ENCODE measurements at regions not wholly inside any gene's neighbourhood (a gene's known extent, or its start where the extent isn't known, plus 50 kb on each side); places are given as distances from the start of the nearest gene placed in this dataset.

DNA sequence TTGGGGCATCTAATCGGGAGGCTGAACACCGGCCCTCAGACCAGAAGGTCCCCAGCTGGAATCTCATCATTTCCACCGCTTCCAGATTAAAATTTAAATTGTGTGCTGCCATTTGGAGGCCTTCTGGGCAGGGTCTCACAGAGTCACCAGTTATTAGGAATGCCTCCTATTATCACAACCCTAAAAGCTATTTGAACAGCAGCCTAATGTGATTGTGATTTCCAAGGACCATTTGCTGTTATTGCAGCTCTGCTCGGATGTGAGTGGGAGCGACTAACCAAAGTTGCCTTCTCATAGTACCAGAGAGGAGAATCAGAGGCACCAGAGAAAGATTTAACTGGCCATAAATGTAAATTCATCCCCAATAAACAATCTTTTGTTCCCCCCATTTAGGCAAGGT is 277.3 kb downstream of the RNF144B start:
- no peak for DNase-seq (ENCODE audit: low read depth in 4 of 4, low spot score in 3 of 4)

DNA sequence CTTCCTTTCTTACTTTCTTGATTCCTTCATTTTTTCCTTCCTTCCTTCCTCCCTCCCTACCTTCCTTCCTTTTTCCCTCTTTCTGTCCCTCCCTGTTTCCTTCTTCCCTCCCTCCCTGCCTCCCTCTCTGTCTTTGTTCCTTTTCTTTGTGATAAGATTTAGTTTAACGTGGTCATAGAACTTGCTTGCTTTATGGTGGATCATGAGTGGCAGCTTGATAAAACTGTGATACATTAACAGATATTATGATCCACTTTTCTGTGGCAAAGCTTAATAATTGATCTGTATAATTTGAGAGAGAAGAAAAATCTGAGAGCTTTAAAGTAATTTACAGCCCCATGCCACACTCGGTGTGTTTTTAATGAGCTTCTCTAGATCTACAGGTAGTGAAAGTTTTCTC is 280.5 kb downstream of the RNF144B start:
- no peak for DNase-seq (ENCODE audit: low read depth in 4 of 4, low spot score in 3 of 4)

DNA sequence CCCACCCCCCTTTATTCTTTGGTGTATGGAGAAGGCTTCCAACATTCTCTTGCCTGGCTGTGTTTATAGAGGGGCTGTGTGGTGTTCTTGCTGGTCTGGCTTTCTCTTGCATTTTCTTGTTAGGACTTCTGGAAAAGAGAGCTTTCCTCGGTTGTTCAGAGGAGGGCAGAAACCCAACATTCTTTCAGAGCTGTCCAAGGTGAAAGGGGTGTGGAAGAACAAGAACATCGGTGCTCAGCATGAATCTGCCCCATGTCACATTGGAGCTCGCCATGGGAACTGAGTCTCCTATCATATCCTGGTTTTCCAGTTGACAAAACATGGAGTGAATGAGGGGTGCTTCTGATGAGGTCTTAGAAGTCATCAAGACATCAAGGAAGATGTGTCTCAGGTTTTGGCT is 281.8 kb downstream of the RNF144B start:
- DNase-seq (ENCODE audit: low read depth in 4 of 4, low spot score in 3 of 4) = no peak

DNA sequence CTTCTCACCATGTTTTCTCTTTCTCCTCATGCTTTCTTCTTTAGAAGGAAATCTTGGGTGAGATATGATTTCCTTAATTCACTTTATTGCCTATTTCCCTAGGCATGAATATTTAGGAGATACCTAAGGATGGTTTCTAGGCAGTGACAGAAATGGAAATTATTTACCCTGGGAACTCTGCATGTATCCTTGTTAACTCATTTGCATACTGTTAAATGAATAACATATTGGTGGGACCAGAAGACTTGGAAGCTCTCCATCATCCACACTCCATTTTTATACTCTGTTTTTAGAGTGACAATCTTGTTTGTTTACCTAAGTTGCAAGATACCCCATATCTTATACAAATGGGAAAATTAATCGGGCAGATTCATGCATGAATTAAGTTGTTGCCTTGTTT is 285.7 kb downstream of the RNF144B start:
- no peak for DNase-seq (ENCODE audit: low read depth in 4 of 4, low spot score in 3 of 4)

DNA sequence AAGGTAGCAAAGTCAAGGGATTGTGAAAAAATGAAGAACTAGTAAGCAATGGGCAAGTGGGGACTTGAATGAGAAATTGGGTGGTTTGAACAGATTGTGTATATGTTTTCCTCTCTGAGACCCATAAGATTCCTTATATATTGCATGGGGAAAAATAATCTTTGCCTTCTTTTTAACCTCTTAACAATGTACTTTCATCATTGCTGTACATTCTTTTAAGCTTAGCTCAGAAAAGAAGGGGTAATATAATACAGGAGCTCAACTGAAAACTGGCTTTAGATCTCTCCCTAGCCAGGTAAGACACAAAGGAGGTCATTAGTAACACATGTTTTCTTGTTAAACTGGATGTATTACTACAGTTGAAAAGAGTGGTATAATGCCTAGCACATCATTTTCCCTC is 287.2 kb downstream of the RNF144B start:
- no peak for DNase-seq (ENCODE audit: low read depth in 4 of 4, low spot score in 3 of 4)

DNA sequence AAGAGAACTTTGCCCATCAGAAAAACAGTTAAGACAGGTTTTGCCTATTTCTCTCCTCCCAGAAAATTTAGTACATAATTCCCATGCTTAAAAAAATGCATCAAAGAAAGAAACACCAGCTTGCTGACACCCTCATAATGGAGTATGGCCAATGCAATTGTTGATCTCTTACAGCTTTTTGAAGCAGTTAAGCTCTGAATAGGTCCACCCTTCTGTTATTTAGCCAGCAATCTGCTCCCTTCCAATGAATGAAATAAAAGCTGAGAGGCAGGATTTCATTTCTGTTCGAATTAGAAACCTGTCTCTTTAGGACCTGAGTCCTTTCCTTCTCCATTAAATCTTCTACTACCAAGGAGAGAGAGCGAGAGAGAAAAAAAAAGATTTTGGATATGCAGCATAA is 288.7 kb downstream of the RNF144B start:
- no peak for DNase-seq (ENCODE audit: low read depth in 4 of 4, low spot score in 3 of 4)

DNA sequence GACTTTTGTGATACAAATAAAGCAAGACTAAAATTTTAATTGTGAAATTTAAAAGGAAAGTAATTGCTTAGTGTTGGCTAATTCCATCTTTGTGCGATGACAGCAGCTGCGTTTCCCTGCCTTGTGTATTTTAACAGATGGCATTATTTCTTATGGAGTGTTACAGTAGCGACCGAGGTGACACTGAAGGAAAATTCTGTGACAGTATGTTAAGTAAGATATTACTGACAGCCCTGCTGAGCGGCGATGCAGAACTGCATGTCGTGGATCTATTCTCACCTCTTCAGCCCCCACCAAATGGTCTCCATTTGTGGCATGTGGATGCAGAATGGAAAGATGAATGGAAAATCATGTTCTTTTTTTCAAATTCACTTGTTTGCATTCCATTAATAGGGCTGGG is 289.4 kb downstream of the RNF144B start:
- no peak for DNase-seq (ENCODE audit: low read depth in 4 of 4, low spot score in 3 of 4)

DNA sequence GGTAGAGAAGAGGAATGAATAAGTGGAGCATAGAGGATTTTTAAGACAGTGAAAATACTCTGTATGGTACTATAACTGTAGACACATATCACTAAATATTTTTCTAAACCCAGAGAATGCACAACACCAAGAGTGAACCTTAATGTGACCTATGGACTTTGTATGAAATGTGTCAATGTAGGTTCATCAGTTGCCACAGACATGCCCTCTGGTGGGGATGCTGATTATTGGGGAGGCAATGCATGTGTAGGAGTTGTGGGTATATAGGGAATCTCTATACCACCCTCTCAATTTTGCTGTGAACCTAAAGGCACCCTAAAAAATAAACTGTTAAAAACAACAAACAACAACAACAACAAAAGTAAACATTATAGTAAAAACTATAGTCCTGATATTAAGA is 293.7 kb downstream of the RNF144B start:
- DNase-seq (ENCODE audit: low read depth in 4 of 4, low spot score in 3 of 4) = no peak

DNA sequence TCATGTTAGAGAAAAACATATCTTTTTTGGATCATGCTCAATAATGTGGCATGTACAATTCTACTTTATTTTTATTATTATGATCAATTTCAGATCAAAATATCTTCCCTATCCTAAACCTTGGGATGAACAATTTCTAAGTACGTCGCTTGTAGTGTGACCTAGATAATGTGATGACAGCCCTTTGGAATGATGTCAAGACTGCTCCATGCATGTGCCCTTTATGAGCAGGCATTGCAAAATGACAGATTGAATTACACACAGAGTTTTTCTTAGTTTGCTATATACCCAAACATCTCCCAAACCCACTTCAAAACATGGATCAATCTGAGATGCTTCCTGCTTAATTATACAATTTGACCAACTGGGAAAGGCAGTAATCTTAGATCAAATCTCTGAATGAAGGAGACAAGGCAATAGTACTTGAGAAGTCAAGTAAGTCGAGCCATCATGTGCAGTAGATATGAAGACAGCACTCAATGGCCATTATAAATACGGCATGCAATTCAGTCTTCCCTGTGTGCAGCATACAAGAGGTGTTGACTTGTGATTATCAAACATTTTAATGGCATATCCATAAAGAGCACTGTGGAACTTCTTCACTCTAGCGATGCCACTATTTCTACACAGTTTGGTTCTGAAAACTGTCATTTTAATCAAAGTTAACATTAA is 294.8 kb downstream of the RNF144B start:
- DNase-seq (ENCODE audit: low read depth in 4 of 4, low spot score in 3 of 4) = no peak

DNA sequence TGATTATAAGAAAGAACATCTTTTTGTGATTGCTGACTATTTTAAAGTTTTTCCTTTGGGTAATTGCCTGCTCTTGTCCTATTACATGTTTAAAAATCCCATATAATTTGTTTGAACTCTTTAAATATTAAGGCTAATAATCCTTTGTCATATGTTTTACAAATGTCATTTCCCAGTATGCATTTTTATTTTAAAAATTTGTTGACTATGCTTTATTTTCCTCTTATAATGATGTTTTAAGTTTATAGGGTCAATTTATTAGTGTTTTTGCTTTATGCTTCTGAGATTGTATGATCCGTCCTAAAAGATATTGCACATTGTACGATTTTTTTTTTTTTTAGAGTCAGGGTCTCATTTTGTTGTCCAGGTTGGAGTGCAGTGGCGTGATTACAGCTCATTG is 297.2 kb downstream of the RNF144B start:
- DNase-seq (ENCODE audit: low read depth in 4 of 4, low spot score in 3 of 4) = no peak

DNA sequence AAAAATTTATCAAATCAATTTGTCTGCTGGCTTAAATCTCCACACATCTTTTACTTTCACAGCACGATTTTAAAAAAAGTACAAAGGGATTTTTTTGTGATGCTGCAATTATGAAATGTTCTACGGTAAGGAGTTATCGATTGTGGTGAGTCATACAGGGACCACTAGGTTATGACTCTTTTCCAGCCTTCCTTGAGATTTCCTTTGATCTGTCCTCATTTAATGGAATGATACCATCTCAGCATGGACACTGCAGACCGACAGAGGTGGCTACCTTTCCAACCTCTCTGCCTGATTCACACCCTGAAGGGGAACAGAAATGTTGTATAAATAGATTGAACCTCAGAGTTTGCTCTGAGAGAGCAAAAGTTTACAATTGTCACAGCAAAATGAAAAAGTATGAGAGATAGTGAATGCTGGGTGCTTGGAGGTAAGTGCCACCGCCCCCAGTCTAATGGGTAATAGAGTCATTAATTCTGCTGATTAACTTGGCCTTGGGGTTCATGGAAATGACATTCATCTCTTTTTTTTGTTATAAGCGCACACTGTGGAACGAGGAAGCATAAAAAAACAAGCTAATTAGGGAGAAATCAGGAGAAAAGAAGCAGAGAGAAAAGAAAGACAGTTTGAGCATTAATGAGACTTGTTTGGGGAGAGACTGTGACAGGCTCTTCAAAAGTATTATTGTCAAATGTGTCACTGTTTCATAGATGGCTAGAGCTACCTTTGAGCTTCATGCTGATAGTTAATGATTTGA is 306.0 kb downstream of the RNF144B start:
- DNase-seq (ENCODE audit: low read depth in 4 of 4, low spot score in 3 of 4) = no peak

DNA sequence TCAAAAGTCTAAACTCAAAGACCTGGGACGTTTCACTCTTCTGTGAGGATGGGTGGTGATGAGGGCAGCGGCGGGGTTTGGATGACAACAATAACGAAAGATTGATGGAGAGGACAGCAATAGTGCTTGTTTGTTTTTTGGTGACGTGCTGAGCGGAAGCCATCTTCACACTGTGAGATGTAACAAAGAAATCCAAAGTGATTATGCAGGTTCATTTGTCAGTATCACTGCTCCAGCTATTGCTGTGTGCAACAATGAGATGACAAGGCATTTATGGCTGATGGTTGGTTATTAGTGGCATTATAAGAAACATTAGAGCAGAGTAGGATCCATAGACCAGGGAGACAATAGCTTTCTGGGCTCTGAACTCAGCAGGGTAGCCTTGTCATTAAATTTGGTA is 306.7 kb downstream of the RNF144B start:
- no peak for DNase-seq (ENCODE audit: low read depth in 4 of 4, low spot score in 3 of 4)

DNA sequence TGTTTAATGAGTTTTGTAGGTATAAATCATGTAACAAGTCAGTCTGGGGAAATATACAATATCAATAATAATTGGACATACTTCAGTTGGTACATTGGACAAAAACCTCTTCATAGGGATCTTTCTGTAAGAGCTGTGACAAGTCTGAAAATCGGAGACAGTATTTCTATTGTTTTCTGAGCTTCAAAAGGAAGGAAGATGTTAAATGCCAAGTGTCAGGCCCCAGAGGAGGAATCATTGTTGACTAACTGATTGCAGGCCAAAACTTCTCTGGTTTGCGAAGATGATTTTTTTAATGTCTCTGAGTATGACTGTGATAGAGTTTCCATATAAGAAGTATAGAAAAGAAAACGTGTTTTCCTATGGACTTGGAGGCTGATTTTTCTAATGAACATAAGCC is 316.4 kb downstream of the RNF144B start:
- no peak for DNase-seq (ENCODE audit: low read depth in 4 of 4, low spot score in 3 of 4)

DNA sequence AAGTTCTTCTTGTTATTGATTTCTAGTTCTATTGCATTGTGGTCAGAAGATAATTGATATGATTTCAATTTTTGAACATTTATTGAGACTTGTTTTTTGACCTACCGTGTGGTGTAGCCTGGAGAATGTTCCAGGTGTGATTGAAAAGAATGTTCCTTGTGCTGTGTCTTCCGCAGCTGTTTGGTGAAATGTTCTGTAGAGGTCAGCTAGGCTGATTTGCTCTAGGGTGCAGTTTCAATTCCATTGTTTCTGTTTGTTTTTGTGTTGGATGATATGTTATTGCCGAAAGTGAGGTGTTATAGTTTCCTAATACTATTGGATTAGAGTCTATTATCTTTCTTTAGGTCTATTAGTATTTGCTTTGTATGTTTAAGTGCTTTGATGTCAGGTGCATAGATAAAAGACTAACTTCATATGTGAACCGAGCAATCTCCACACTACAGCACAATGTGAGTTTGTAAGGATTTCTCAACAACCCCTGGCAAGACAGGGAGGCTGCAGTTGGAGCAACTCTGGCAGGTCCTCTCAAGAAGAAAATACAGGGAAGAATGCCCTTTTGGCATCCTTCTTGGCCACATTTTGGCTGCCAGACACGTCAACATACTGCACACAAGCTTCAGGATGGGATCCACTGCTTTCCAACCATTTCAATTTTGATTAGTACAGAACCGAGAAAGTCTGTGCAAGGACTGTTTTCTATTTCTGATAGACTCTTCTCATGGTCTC is 320.7 kb downstream of the RNF144B start:
- no peak for DNase-seq (ENCODE audit: low read depth in 4 of 4, low spot score in 3 of 4)

DNA sequence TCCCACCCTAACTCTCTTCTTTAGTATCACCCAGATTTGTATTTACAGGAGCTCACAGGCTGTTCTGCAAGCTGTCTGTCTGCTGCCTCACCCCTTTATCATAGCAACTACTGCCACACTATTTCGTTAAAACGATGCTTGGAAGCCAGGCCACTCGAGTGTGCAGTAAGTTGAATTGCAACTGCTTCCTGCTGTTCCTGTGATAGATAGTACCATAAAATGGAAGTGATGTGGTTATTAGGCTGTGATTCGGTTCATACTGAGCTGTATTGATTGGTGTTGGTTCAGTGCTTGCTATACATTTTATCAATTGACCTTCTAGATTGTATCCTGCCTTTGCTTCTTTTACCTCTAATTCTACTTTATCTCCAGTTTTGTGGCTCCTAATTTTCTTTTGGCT is 325.4 kb downstream of the RNF144B start:
- no peak for DNase-seq (ENCODE audit: low read depth in 4 of 4, low spot score in 3 of 4)

DNA sequence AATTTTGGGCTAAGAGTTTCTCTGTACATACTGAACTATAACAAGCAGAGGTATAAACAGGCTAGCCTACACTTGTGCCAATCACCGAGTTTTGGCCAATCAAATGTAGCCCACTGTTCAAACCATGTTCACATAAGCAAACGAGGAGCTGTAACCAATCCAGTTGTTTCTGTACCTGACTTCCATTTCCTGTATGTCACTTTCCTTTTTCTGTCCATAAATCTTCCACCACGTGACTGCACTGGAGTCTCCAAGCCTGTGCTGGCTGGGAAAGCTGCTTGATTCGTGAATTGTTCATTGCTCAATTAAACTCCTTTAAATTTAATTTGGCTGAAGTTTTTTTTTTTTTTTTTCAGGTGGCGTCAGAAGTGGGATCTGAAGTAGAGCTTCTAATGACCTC is 332.9 kb downstream of the RNF144B start:
- DNase-seq (ENCODE audit: low read depth in 4 of 4, low spot score in 3 of 4) = no peak

DNA sequence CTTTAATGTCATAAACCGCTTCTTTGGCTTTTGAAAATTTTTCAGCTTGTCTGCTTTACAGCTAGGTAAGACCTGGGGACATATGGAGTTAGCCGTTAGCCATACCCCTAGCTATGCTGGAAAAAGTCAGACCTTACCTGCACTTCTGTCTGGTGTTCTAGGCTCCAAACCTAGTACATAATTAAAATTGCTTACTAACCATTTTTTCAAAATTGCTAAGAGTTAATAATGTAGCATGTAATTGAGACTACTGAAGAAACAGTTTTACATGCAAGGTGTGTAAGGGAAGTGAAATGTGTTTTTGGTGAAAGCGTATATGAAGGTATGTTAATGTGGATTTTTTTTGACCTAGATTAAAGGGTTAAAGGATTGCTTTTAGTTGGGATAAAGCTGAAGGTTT is 336.9 kb downstream of the RNF144B start:
- no peak for DNase-seq (ENCODE audit: low read depth in 4 of 4, low spot score in 3 of 4)

DNA sequence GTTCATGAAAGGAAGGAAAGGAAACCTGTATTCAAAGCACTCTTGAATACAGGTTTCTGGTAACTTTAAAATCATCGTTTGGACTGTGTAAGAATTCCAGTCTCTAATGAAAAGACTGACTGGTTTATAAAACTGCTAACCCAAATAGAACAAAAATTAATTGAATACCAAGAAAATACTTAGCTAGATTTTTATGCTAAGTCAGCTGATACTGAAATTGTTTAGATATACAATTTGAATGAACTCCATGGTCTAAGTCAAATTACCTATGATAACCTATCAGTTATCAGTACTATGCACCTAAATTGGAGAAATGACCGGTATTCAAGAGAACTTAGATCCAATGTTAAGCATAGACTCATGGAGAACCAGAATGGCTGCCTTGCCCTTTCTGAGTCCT is 338.3 kb downstream of the RNF144B start:
- DNase-seq (ENCODE audit: low read depth in 4 of 4, low spot score in 3 of 4) = no peak

DNA sequence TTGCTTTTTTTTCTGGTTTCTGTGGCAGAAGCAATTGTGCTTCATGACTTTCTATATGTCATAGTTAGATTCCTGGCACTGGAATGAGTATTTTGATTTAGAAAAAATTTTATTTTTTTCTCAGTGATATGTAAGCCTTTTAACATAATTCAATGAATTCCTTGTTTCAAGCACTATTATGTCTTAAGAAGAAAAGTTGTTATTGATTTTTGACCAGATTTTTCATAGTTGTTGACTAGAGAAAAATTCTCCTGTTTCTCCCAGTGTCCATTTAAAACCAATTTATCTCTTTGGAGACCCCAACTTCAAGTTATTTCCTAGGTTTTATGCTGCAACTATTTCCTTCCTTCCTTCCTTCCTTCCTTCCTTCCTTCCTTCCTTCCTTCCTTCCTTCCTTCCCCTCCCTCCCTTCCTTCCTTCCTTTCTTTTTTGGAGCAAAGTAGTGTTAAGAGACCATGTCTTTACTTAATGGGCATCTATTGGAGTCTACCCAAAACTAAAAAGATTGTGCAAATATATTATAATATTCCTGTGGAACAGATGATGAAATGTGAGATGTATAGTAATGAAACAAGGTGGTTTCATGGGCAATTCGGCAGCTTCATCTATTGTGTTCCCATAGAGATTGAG is 346.9 kb downstream of the RNF144B start:
- no peak for DNase-seq (ENCODE audit: low read depth in 4 of 4, low spot score in 3 of 4)

DNA sequence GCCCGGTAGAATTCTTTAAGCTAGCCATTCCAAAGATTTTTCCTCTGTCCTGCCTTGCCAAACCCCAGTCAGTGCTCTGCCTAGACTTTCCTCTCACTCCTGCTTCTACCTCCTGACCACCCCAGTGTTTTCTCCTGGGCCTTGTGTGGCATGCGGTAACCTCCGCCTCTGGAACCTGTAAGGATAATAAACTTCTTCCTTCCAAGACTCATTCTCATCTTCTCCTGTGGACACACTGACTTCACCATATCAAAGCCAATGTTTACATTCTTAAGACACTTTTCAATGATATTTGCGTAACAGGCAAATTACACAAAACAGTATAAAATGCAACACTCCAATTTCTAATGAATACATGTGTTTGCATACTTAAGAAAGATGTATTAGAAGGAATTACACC is 354.6 kb downstream of the RNF144B start:
- DNase-seq (ENCODE audit: low read depth in 4 of 4, low spot score in 3 of 4) = no peak

DNA sequence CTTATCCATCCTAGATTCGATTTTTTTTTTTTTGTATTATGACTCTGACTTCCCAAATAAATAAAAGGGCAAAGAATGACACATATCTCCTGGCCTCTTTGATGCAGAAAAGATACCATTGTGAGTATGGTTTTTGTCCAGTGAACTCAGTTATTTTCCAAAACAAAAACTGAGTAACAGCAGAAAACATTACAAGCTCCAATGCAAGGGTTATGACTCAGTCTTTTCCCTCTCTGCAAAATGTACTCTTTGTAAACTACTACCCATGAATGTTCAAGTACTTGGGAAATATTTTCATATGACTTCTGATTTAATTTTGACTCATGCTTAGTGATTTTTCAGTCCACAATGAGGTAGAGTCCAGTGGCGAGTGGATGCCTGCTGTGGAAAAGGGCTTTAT is 355.3 kb downstream of the RNF144B start:
- no peak for DNase-seq (ENCODE audit: low read depth in 4 of 4, low spot score in 3 of 4)

DNA sequence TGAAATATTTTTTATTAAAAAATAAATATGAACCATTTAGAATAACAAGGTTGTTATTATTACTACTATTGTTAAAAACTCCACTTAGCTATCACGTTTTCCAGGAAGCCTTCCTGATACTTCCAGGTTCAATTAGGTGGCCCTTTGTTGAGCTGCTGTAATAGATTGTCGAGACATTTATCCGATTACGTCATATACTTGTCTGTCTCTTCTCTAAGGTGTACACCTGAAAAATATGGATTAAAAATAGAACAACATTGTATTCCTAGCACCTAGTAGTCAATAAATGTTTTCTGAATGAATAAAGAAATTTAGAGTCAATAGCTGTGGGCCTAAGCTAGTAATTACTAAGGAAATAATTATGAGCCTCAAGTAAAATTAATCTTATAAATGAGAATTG is 359.6 kb downstream of the RNF144B start:
- no peak for DNase-seq (ENCODE audit: low read depth in 4 of 4, low spot score in 3 of 4)

Measured in right renal pelvis (tissue), 4 donors.